MM.1S (cell line): ENCODE measurements at regions not wholly inside any gene's neighbourhood (a gene's known extent, or its start where the extent isn't known, plus 50 kb on each side); places are given as distances from the start of the nearest gene placed in this dataset.

Experiments used
- DNase-seq: peaks from one replicate; pipeline ENCODE4 v3.0.0-alpha.2; 2015
- H2AFZ ChIP-seq: fragments of 300-600 bp; sonication (generic); 2 replicates; pipeline ENCODE4 v1.6.0; 2016; ENCODE audit warnings: antibody characterized with exemption, low read length
- H3F3A ChIP-seq: fragments of 300-600 bp; sonication (generic); 2 replicates; pipeline ENCODE4 v1.6.1; 2016; ENCODE audit warnings: mild to moderate bottlenecking, antibody characterized with exemption, low read length, moderate library complexity, mixed read lengths; ENCODE audit not compliant: insufficient read depth
- H3K27ac ChIP-seq: fragments of 300-600 bp; sonication (generic); 2 replicates; pipeline ENCODE4 v1.5.1; 2016; ENCODE audit warnings: mild to moderate bottlenecking, low read length
- H3K27me3 ChIP-seq: fragments of 300-600 bp; sonication (generic); replicated peaks from 2 replicates; pipeline ENCODE4 v1.6.0; 2016; ENCODE audit warnings: low read length; ENCODE audit not compliant: insufficient read depth
- H3K36me3 ChIP-seq: fragments of 300-600 bp; sonication (generic); replicated peaks from 2 replicates; pipeline ENCODE4 v1.6.1; 2016; ENCODE audit warnings: mild to moderate bottlenecking, low read length, mixed read lengths; ENCODE audit not compliant: insufficient read depth
- H3K4me1 ChIP-seq: fragments of 300-600 bp; sonication (generic); 2 replicates; pipeline ENCODE4 v1.6.1; 2016; ENCODE audit warnings: low read length, mixed read lengths
- H3K4me2 ChIP-seq: fragments of 300-600 bp; sonication (generic); 2 replicates; pipeline ENCODE4 v1.6.0; 2016; ENCODE audit warnings: low read depth, low read length
- H3K4me3 ChIP-seq: fragments of 300-600 bp; sonication (generic); 2 replicates; pipeline ENCODE4 v1.5.1; 2016; ENCODE audit warnings: low read length, mixed read lengths
- H3K79me2 ChIP-seq: fragments of 300-600 bp; sonication (generic); 2 replicates; pipeline ENCODE4 v1.6.1; 2016; ENCODE audit warnings: mixed run types, low read length, mixed read lengths
- H3K9ac ChIP-seq: fragments of 300-600 bp; sonication (generic); 2 replicates; pipeline ENCODE4 v1.6.1; 2016; ENCODE audit warnings: low read length, mixed read lengths
- H3K9me2 ChIP-seq: fragments of 300-600 bp; sonication (generic); replicated peaks from 2 replicates; pipeline ENCODE4 v1.6.1; 2016; ENCODE audit warnings: mild to moderate bottlenecking, low read length, mixed read lengths; ENCODE audit not compliant: insufficient read depth
- H3K9me3 ChIP-seq: fragments of 300-600 bp; sonication (generic); replicated peaks from 2 replicates; pipeline ENCODE4 v1.6.1; 2016; ENCODE audit warnings: mild to moderate bottlenecking, low read length, mixed read lengths; ENCODE audit not compliant: insufficient read depth
- H4K20me1 ChIP-seq: fragments of 300-600 bp; sonication (generic); 2 replicates; pipeline ENCODE4 v1.6.1; 2016; ENCODE audit warnings: mild to moderate bottlenecking, low read length, moderate library complexity, mixed read lengths; ENCODE audit not compliant: insufficient read depth
- EZH2 ChIP-seq: fragments of 300-600 bp; sonication (generic); optimal IDR thresholded peaks from 2 replicates; pipeline ENCODE3; 2017; ENCODE audit warnings: low read depth, mild to moderate bottlenecking, antibody characterized with exemption, low read length, mixed read lengths
- EZH2phosphoT487 ChIP-seq: fragments of 300-600 bp; sonication (generic); IDR thresholded peaks from 2 replicates; pipeline ENCODE4 v1.6.1; 2018; ENCODE audit warnings: antibody characterized with exemption, low read length
- TF ChIP-seq, protein P1 (sequence below): fragments of 300-600 bp; sonication (generic); IDR thresholded peaks from 2 replicates; pipeline ENCODE4 v1.5.1; 2016; ENCODE audit warnings: antibody characterized with exemption, low read length, mixed read lengths

DNA sequence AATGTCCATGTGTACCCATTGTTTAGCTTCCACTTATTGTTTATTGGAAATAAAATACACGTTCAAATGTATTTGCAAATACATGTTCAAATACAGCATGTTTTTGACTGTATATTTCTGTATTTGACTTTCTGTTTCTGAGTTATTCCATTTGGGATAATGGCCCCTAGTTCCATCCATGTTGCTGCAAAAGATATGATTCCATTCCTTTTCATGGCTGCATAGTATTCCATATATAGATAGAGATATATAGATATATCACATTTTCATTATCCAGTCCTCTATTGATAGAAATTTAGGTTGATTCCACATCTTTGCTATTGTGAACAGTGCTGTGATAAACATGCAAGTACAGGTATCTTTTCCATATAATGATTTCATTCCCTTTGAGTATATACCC is 241.4 kb upstream of the SOX2 start:
- H3K36me3 ChIP-seq = no peaks in the 10 kb centered on the region
- H2AFZ ChIP-seq = no peak overlapping the region
- DNase-seq = no peak
- H4K20me1 ChIP-seq = no peaks in the 10 kb centered on the region
- no peaks in the 10 kb centered on the region for H3K9me3 ChIP-seq
- H3K79me2 ChIP-seq = no peaks in the 10 kb centered on the region
- H3K27me3 ChIP-seq = no peaks in the 10 kb centered on the region
- TF ChIP-seq EZH2phosphoT487 (no peak), EZH2 (no peak)
- TF ChIP-seq, protein P1, sequence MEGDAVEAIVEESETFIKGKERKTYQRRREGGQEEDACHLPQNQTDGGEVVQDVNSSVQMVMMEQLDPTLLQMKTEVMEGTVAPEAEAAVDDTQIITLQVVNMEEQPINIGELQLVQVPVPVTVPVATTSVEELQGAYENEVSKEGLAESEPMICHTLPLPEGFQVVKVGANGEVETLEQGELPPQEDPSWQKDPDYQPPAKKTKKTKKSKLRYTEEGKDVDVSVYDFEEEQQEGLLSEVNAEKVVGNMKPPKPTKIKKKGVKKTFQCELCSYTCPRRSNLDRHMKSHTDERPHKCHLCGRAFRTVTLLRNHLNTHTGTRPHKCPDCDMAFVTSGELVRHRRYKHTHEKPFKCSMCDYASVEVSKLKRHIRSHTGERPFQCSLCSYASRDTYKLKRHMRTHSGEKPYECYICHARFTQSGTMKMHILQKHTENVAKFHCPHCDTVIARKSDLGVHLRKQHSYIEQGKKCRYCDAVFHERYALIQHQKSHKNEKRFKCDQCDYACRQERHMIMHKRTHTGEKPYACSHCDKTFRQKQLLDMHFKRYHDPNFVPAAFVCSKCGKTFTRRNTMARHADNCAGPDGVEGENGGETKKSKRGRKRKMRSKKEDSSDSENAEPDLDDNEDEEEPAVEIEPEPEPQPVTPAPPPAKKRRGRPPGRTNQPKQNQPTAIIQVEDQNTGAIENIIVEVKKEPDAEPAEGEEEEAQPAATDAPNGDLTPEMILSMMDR = no peak
- H3K9ac ChIP-seq = no peak overlapping the region
- H3K9me2 ChIP-seq = no peaks in the 10 kb centered on the region
- H3K4me1 ChIP-seq = no peaks in the 10 kb centered on the region
- no peaks in the 10 kb centered on the region for H3F3A ChIP-seq
- no peak overlapping the region for H3K4me3 ChIP-seq
- no peak overlapping the region for H3K27ac ChIP-seq
- no peak overlapping the region for H3K4me2 ChIP-seq

DNA sequence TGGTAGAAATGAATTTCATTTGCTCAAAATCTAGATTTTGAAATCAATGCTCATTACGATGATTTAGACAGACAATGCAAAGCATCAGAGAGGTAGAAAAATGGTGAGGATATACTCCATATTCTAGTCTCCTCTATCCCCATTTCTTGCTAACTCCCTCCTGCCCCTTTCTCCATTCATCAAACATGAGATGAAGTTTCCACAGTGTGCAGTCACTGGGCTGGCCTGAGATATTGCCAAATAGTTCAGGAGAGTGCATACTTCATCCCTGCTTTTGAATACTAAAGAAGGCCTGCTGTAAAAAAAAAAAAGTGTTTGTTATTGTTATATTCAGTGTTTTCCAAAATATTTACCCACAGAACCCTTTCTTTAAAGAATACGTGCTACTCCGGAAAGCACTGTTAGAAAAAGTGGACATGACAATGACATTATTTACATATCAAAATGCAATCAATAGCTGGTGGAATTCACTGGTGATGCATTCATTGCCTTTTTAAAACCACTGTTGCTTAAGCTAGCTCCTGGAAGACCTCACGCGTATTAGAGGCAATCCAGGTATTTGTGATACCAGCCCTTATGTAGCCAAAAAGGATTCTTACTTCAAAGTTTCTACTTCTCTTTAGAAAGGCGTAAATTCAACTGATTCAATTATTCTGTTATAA is 247.6 kb upstream of the SOX2 start:
- H3F3A ChIP-seq = no peaks in the 10 kb centered on the region
- H4K20me1 ChIP-seq = no peaks in the 10 kb centered on the region
- H2AFZ ChIP-seq = no peak overlapping the region
- no peaks in the 10 kb centered on the region for H3K9me3 ChIP-seq
- H3K27ac ChIP-seq = no peak overlapping the region
- no peaks in the 10 kb centered on the region for H3K36me3 ChIP-seq
- H3K4me1 ChIP-seq = no peaks in the 10 kb centered on the region
- no peak for DNase-seq
- no peaks in the 10 kb centered on the region for H3K9me2 ChIP-seq
- no peaks in the 10 kb centered on the region for H3K79me2 ChIP-seq
- no peaks in the 10 kb centered on the region for H3K27me3 ChIP-seq
- H3K4me2 ChIP-seq = no peak overlapping the region
- H3K4me3 ChIP-seq = no peak overlapping the region
- no peak overlapping the region for H3K9ac ChIP-seq
- TF ChIP-seq, protein P1 = no peak
- no peak for TF ChIP-seq EZH2

DNA sequence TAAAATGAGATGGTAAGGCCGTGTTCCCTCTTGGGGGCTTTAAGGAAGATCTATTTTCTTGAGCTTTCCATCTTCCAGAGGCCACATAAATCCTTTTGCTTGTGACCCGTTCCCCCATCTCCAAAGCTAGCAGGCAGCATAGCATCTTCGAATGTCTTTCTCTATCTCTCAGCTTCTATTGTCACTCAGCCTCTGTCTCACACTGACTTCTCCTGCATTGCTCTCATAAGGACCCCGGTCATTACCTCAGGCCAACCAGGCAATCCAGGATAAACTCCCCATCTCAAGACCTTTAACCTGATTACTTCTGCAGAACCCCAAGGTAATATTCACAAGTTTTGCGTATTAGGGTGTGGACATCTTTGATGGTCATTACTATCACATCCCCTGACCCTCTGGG is 250.3 kb upstream of the SOX2 start:
- Histone ChIP-seq H3K4me1 (no peaks in the 10 kb centered on the region), H3K9ac (no peak overlapping the region), H3K27me3 (no peaks in the 10 kb centered on the region), H3K79me2 (no peaks in the 10 kb centered on the region), H2AFZ (no peak overlapping the region), H3K36me3 (no peaks in the 10 kb centered on the region), H3K9me3 (no peaks in the 10 kb centered on the region), H3K27ac (no peak overlapping the region), H3K4me3 (no peak overlapping the region), H3K4me2 (no peak overlapping the region), H3K9me2 (no peaks in the 10 kb centered on the region), H3F3A (no peaks in the 10 kb centered on the region), H4K20me1 (no peaks in the 10 kb centered on the region)
- TF ChIP-seq EZH2phosphoT487 (no peak), EZH2 (no peak)
- TF ChIP-seq, protein P1 = no peak
- no peak for DNase-seq
